HUES64 (cell line): ENCODE measurements at regions not wholly inside any gene's neighbourhood (a gene's known extent, or its start where the extent isn't known, plus 50 kb on each side); places are given as distances from the start of the nearest gene placed in this dataset.

Experiments
- H3K27ac ChIP-seq: 2 replicates; pipeline ENCODE4 v1.7.0; 2013; ENCODE audit warnings: low read depth, low read length, inconsistent platforms
- H3K27me3 ChIP-seq: 2 replicates; pipeline ENCODE4 v1.6.1; 2013; ENCODE audit warnings: mild to moderate bottlenecking, low read length; ENCODE audit not compliant: insufficient read depth
- H3K36me3 ChIP-seq: 2 replicates; pipeline ENCODE4 v1.6.1; 2013; ENCODE audit warnings: mild to moderate bottlenecking, low read length; ENCODE audit not compliant: insufficient read depth
- H3K4me1 ChIP-seq: 2 replicates; pipeline ENCODE4 v1.6.1; 2013; ENCODE audit warnings: mild to moderate bottlenecking, low read length, moderate library complexity; ENCODE audit not compliant: insufficient read depth
- H3K4me3 ChIP-seq: 2 replicates; pipeline ENCODE4 v1.5.1; 2013; ENCODE audit warnings: mild to moderate bottlenecking, low read length, moderate library complexity
- H3K9ac ChIP-seq: 2 replicates; pipeline ENCODE4 v1.6.1; 2013; ENCODE audit warnings: mild to moderate bottlenecking, low read depth, low read length
- H3K9me3 ChIP-seq: 2 replicates; pipeline ENCODE4 v1.6.1; 2013; ENCODE audit warnings: low read depth, low read length; ENCODE audit not compliant: insufficient read depth
- WGBS: fragments of 150-250, 120-280 bp; methylation state at CpG from one replicate; pipeline ENCODE4 v1.1.7; 2013; ENCODE audit warnings: missing lambda C conversion rate; 5-methylcytosine and 5-hydroxymethylcytosine counted together

- no peaks in the 10 kb centered on the region for H3K27me3 ChIP-seq
- no peak overlapping the region for H3K4me3 ChIP-seq
- H3K36me3 ChIP-seq, result no peaks in the 10 kb centered on the region
- no peaks in the 10 kb centered on the region; the same call in 1 of the 2 replicates for H3K4me1 ChIP-seq
- H3K27ac ChIP-seq, result no peak overlapping the region
- H3K9ac ChIP-seq, result no peak overlapping the region
- 90% methylated on average over 2 of the region's 2 CpGs for WGBS
- H3K9me3 ChIP-seq, result peaks cover 3% of the 10 kb centered on the region; the same call in 1 of the 2 replicates
Observed at GRCh38 chr6:112986321-112986720, 639.2 kb downstream of the RFPL4B start.

GRCh38 chr6:112988748-112989147 lies 641.6 kb downstream of the RFPL4B start:
- H3K27me3 ChIP-seq, result no peaks in the 10 kb centered on the region
- no CpG with 5 or more reads among the region's 1 CpG for WGBS
- peaks cover 3% of the 10 kb centered on the region; the same call in 1 of the 2 replicates for H3K9me3 ChIP-seq
- H3K4me3 ChIP-seq, result no peak overlapping the region
- no peaks in the 10 kb centered on the region for H3K36me3 ChIP-seq
- H3K27ac ChIP-seq, result no peak overlapping the region
- H3K4me1 ChIP-seq, result no peaks in the 10 kb centered on the region; the same call in 1 of the 2 replicates
- H3K9ac ChIP-seq, result no peak overlapping the region

- Histone ChIP-seq H3K4me1 (no peaks in the 10 kb centered on the region), H3K27me3 (no peaks in the 10 kb centered on the region), H3K9me3 (peaks cover 3% of the 10 kb centered on the region; the same call in 1 of the 2 replicates), H3K36me3 (no peaks in the 10 kb centered on the region), H3K27ac (no peak overlapping the region), H3K9ac (no peak overlapping the region), H3K4me3 (no peak overlapping the region)
Observed at GRCh38 chr6:112990971-112991370, 643.8 kb downstream of the RFPL4B start.

GRCh38 chr6:112991912-112992311 lies 644.8 kb downstream of the RFPL4B start:
- no peak overlapping the region for H3K27ac ChIP-seq
- no peaks in the 10 kb centered on the region for H3K4me1 ChIP-seq
- H3K27me3 ChIP-seq, result no peaks in the 10 kb centered on the region
- no peak overlapping the region for H3K4me3 ChIP-seq
- H3K9ac ChIP-seq, result no peak overlapping the region
- H3K9me3 ChIP-seq, result peaks cover 3% of the 10 kb centered on the region; the same call in 1 of the 2 replicates
- 93% methylated on average over 4 of the region's 4 CpGs for WGBS
- H3K36me3 ChIP-seq, result no peaks in the 10 kb centered on the region

- Histone ChIP-seq H3K4me1 (no peaks in the 10 kb centered on the region), H3K9ac (no peak overlapping the region), H3K9me3 (no peaks in the 10 kb centered on the region), H3K27me3 (no peaks in the 10 kb centered on the region), H3K4me3 (no peak overlapping the region), H3K27ac (no peak overlapping the region), H3K36me3 (no peaks in the 10 kb centered on the region)
- 97% methylated on average over 3 of the region's 3 CpGs for WGBS
Observed at GRCh38 chr6:112997421-112998085, 650.4 kb downstream of the RFPL4B start.

GRCh38 chr6:113004054-113004453 lies 656.9 kb downstream of the RFPL4B start:
- Histone ChIP-seq H3K27ac (no peak overlapping the region), H3K9me3 (no peaks in the 10 kb centered on the region), H3K36me3 (no peaks in the 10 kb centered on the region), H3K4me1 (peaks cover 15% of the 10 kb centered on the region), H3K9ac (no peak overlapping the region), H3K27me3 (no peaks in the 10 kb centered on the region), H3K4me3 (no peak overlapping the region)
- WGBS, result 72% methylated on average over 1 of the region's 1 CpG

- H3K36me3 ChIP-seq, result no peaks in the 10 kb centered on the region
- H3K27me3 ChIP-seq, result no peaks in the 10 kb centered on the region
- no peak overlapping the region for H3K27ac ChIP-seq
- no peak overlapping the region for H3K4me3 ChIP-seq
- H3K9me3 ChIP-seq, result no peaks in the 10 kb centered on the region
- H3K9ac ChIP-seq, result no peak overlapping the region
- peaks cover 15% of the 10 kb centered on the region for H3K4me1 ChIP-seq
- 93% methylated on average over 2 of the region's 3 CpGs for WGBS
Observed at GRCh38 chr6:113004470-113005270, 657.5 kb downstream of the RFPL4B start.

- Histone ChIP-seq H3K9me3 (no peaks in the 10 kb centered on the region), H3K4me3 (no peak overlapping the region), H3K36me3 (no peaks in the 10 kb centered on the region), H3K27me3 (no peaks in the 10 kb centered on the region), H3K9ac (no peak overlapping the region), H3K27ac (no peak overlapping the region), H3K4me1 (peaks cover 15% of the 10 kb centered on the region)
- WGBS, result no CpG with 5 or more reads among the region's 2 CpGs
Observed at GRCh38 chr6:113006494-113006893, 659.4 kb downstream of the RFPL4B start.

- Histone ChIP-seq H3K4me3 (no peak overlapping the region), H3K27me3 (no peaks in the 10 kb centered on the region), H3K27ac (no peak overlapping the region), H3K9me3 (no peaks in the 10 kb centered on the region), H3K4me1 (peaks cover 4% of the 10 kb centered on the region; the same call in 1 of the 2 replicates), H3K9ac (no peak overlapping the region), H3K36me3 (no peaks in the 10 kb centered on the region)
- WGBS, result no CpG with 5 or more reads among the region's 1 CpG
Observed at GRCh38 chr6:113009682-113010081, 662.6 kb downstream of the RFPL4B start.

GRCh38 chr6:113010196-113010989 lies 663.3 kb downstream of the RFPL4B start:
- 95% methylated on average over 3 of the region's 3 CpGs for WGBS
- H3K27ac ChIP-seq, result no peak overlapping the region

GRCh38 chr6:113011389-113011788 lies 664.3 kb downstream of the RFPL4B start:
- Histone ChIP-seq H3K4me3 (no peak overlapping the region), H3K27me3 (no peaks in the 10 kb centered on the region), H3K9me3 (no peaks in the 10 kb centered on the region), H3K27ac (no peak overlapping the region), H3K4me1 (no peaks in the 10 kb centered on the region; the same call in 1 of the 2 replicates), H3K36me3 (no peaks in the 10 kb centered on the region), H3K9ac (no peak overlapping the region)
- 0% methylated on average over 1 of the region's 1 CpG for WGBS

More at GRCh38 chr6:113010196-113010989, 663.3 kb downstream of the RFPL4B start:
- no peaks in the 10 kb centered on the region for H3K36me3 ChIP-seq
- no peak overlapping the region for H3K4me3 ChIP-seq
- no peaks in the 10 kb centered on the region for H3K9me3 ChIP-seq
- H3K4me1 ChIP-seq, result no peaks in the 10 kb centered on the region; the same call in 1 of the 2 replicates
- H3K27me3 ChIP-seq, result no peaks in the 10 kb centered on the region
- H3K9ac ChIP-seq, result no peak overlapping the region
